WI38 (cell line): ENCODE measurements at regions not wholly inside any gene's neighbourhood (a gene's known extent, or its start where the extent isn't known, plus 50 kb on each side); places are given as distances from the start of the nearest gene placed in this dataset.

Experiments
- H3K4me3 ChIP-seq: 2 replicates; pipeline ENCODE4 v1.5.1; 2011; ENCODE audit warnings: low read depth, mild to moderate bottlenecking, control low read depth, low read length
- CTCF ChIP-seq: IDR thresholded peaks from 2 replicates; pipeline ENCODE4 v1.5.1; 2012; ENCODE audit warnings: low read depth, mild to moderate bottlenecking, control low read depth, low read length

GRCh38 chr18:76757335-76757734, 65.0 kb upstream of the ZNF236 start:
- no peak for TF ChIP-seq CTCF
- H3K4me3 ChIP-seq = no peak overlapping the region

- H3K4me3 ChIP-seq = no peak overlapping the region
- no peak for TF ChIP-seq CTCF
Measured at GRCh38 chr18:76756531-76757253, 65.7 kb upstream of the ZNF236 start.

GRCh38 chr18:76754351-76754750, 68.0 kb upstream of the ZNF236 start:
- H3K4me3 ChIP-seq = no peak overlapping the region
- TF ChIP-seq CTCF = no peak

- no peak for TF ChIP-seq CTCF
- H3K4me3 ChIP-seq = no peak overlapping the region
Measured at GRCh38 chr18:76752400-76752799, 70.0 kb upstream of the ZNF236 start.

- no peak for TF ChIP-seq CTCF
- no peak overlapping the region for H3K4me3 ChIP-seq
Measured at GRCh38 chr18:76750917-76751890, 71.2 kb upstream of the ZNF236 start.

- no peak overlapping the region for H3K4me3 ChIP-seq
- TF ChIP-seq CTCF = no peak
Measured at GRCh38 chr18:76750269-76750668, 72.1 kb upstream of the ZNF236 start.

- no peak overlapping the region for H3K4me3 ChIP-seq
- TF ChIP-seq CTCF = no peak
Measured at GRCh38 chr18:76747676-76748075, 74.7 kb upstream of the ZNF236 start.
